ENCODE measurements at regions not wholly inside any gene's neighbourhood (a gene's known extent, or its start where the extent isn't known, plus 50 kb on each side); places are given as distances from the start of the nearest gene placed in this dataset.

- Histone ChIP-seq H3K4me2 (ENCODE audit: insufficient read depth in 1 of 2, low read depth in 2 of 2, low read length in 2 of 2) (no peak overlapping the region), H4K91ac (replicated peaks; ENCODE audit: insufficient read length, low read length) (no peak overlapping the region), H4K8ac (ENCODE audit: extremely low read depth, insufficient read depth, low read length) (no peak overlapping the region), H3K23me2 (ENCODE audit: low read depth, low read length) (no peaks in the 10 kb centered on the region; the same call in 1 of the 2 replicates), H2BK12ac (ENCODE audit: low read depth, low read length) (no peak overlapping the region), H3K4me1 (replicated peaks in 1 of 4; ENCODE audit: control insufficient read depth in 3 of 4, insufficient read depth in 4 of 4, low read length in 3 of 4) (peaks cover 0 to 8% (median 5%) of the 10 kb centered on the region in 4 experiments; a peak in 6 of 7 replicates), H3K9ac (replicated peaks in 1 of 4; ENCODE audit: extremely low read depth in 1 of 4, low read depth in 3 of 4, low read length in 3 of 4) (no peak overlapping the region), H3K27ac (ENCODE audit: low read depth, low read length) (no peak overlapping the region), H4K20me1 (replicated peaks in 1 of 2; ENCODE audit: control insufficient read depth in 1 of 2, insufficient read depth in 2 of 2, low read length in 2 of 2) (no peaks in the 10 kb centered on the region), H3K56ac (replicated peaks; ENCODE audit: insufficient read length, low read depth, low read length) (no peak overlapping the region), H3K23ac (ENCODE audit: insufficient read length) (no peak overlapping the region), H3K14ac (ENCODE audit: insufficient read length) (no peak overlapping the region), H3K79me2 (ENCODE audit: control insufficient read depth in 1 of 2, insufficient read depth in 2 of 2, low read length in 2 of 2) (no peaks in the 10 kb centered on the region), H3K4ac (replicated peaks; ENCODE audit: insufficient read length, low read depth, low read length) (no peak overlapping the region), H2AFZ (ENCODE audit: low read length) (no peak overlapping the region), H4K5ac (ENCODE audit: insufficient read length, low read depth, low read length) (no peak overlapping the region), H3K36me3 (ENCODE audit: control insufficient read depth in 2 of 4, insufficient read depth in 4 of 4, low read length in 3 of 4) (no peaks in the 10 kb centered on the region), H3K4me3 (ENCODE audit: extremely low read depth in 1 of 4, insufficient read depth in 2 of 4, low read depth in 3 of 4, low read length in 4 of 4) (no peak overlapping the region), H3K27me3 (replicated peaks in 1 of 4; ENCODE audit: control insufficient read depth in 3 of 4, extremely low read depth in 1 of 4, insufficient read depth in 3 of 4, low read length in 3 of 4) (no peaks in the 10 kb centered on the region), H3K18ac (ENCODE audit: extremely low read depth, low read length) (no peak overlapping the region), H2AK5ac (ENCODE audit: low read depth, low read length) (no peak overlapping the region), H2BK120ac (replicated peaks; ENCODE audit: low read depth, low read length) (no peak overlapping the region), H2BK20ac (ENCODE audit: low read length) (no peak overlapping the region), H3K9me3 (ENCODE audit: insufficient read depth in 2 of 2, low read depth in 1 of 2, low read length in 1 of 2) (no peaks in the 10 kb centered on the region), H3K79me1 (ENCODE audit: low read depth, low read length) (no peaks in the 10 kb centered on the region), H2BK15ac (ENCODE audit: low read length) (no peak overlapping the region), H2BK5ac (ENCODE audit: low read depth, low read length) (no peak overlapping the region)
- CTCF ChIA-PET (ENCODE audit: partially characterized antibody), result interaction anchor here (0.6 to 1.4 kb wide), 2 partner anchors 10 to 125 kb away, joined by 3 to 10 read pairs; no protein-coding TSS in a partner anchor
- POLR2A ChIA-PET (ENCODE audit: partially characterized antibody), result no interaction called here
- no peak for FAIRE-seq
- DNase-seq (ENCODE audit: low read depth in 1 of 2, low spot score in 2 of 2), result no peak
- 97% methylated on average over 1 of the region's 1 CpG; no CpG with 5 or more reads in 1 of the 2 experiments for WGBS, 2 experiments (ENCODE audit: extremely low coverage in 1 of 2, insufficient coverage in 1 of 2, insufficient read length in 1 of 2, insufficient replicate concordance in 2 of 2, low coverage in 1 of 2, low lambda C conversion rate in 2 of 2, missing lambda C conversion rate in 1 of 2)
- TF ChIP-seq SP4 (IDR thresholded peaks at IDR 0.05; ENCODE audit: low read length) (no peak), BCL11A (IDR thresholded peaks at IDR 0.05; ENCODE audit: low read depth in 2 of 2, low read length in 2 of 2) (no peak), EP300 (IDR thresholded peaks at IDR 0.05; ENCODE audit: borderline replicate concordance in 1 of 2, low read depth in 2 of 2, low read length in 2 of 2) (no peak), CHD2 (IDR thresholded peaks at IDR 0.05; ENCODE audit: low read length) (no peak)
Measured at GRCh38 chr4:31035761-31036160, 315.6 kb downstream of the PCDH7 start.
